C4-2B (cell line): ENCODE measurements at regions not wholly inside any gene's neighbourhood (a gene's known extent, or its start where the extent isn't known, plus 50 kb on each side); places are given as distances from the start of the nearest gene placed in this dataset.

Source experiments
- ZFX ChIP-seq: fragments of 450-650 bp; IDR thresholded peaks from 2 replicates; pipeline ENCODE4 v1.6.1; 2017
- TF ChIP-seq, protein P1 (sequence below): fragments of 450-650 bp; conservative IDR thresholded peaks from 2 replicates; pipeline ENCODE4 v1.5.1; 2017; ENCODE audit warnings: mild to moderate bottlenecking

DNA sequence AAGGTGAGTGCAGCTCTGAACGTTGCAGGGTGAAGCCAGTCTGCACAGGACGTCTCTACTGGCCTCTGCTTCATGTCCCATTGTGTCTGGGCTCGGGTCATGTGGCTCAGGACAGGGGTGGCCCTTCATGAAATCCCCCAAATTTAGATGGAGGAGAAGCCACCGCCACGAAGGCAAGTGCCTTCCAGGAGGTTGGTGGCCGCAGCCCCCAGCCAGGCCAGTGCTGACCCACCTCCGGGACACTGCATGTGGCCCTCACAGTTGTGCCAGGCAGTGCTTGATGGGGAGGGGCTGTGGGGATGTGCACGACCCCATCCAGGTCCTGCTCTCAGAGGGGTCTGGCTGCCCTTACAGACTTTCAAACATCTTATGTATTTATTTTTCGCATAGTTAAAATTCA is 1311.1 kb downstream of the BRD1 start:
- TF ChIP-seq, protein P1, sequence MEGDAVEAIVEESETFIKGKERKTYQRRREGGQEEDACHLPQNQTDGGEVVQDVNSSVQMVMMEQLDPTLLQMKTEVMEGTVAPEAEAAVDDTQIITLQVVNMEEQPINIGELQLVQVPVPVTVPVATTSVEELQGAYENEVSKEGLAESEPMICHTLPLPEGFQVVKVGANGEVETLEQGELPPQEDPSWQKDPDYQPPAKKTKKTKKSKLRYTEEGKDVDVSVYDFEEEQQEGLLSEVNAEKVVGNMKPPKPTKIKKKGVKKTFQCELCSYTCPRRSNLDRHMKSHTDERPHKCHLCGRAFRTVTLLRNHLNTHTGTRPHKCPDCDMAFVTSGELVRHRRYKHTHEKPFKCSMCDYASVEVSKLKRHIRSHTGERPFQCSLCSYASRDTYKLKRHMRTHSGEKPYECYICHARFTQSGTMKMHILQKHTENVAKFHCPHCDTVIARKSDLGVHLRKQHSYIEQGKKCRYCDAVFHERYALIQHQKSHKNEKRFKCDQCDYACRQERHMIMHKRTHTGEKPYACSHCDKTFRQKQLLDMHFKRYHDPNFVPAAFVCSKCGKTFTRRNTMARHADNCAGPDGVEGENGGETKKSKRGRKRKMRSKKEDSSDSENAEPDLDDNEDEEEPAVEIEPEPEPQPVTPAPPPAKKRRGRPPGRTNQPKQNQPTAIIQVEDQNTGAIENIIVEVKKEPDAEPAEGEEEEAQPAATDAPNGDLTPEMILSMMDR: no peak
- no peak for TF ChIP-seq ZFX
